Duodenal mucosa (tissue), 2 donors: ENCODE measurements at regions not wholly inside any gene's neighbourhood (a gene's known extent, or its start where the extent isn't known, plus 50 kb on each side); places are given as distances from the start of the nearest gene placed in this dataset.

Experiments used
- H3K27ac ChIP-seq: one replicate; pipeline ENCODE4 v1.7.0; 2013; ENCODE audit warnings: low read depth, low read length
- H3K27me3 ChIP-seq, 2 donors: one replicate each; pipeline ENCODE4 v1.7.0; 2013; ENCODE audit warnings: low read length in 2 of 2, control low read depth in 1 of 2; ENCODE audit not compliant: insufficient read depth in 2 of 2, control insufficient read depth in 1 of 2
- H3K36me3 ChIP-seq, 2 donors: one replicate each; pipeline ENCODE4 v1.7.0; 2013; ENCODE audit warnings: low read length in 2 of 2, control low read depth in 1 of 2; ENCODE audit not compliant: insufficient read depth in 2 of 2, control insufficient read depth in 1 of 2
- H3K4me1 ChIP-seq, 2 donors: one replicate each; pipeline ENCODE4 v1.7.0; 2013; ENCODE audit warnings: low read length in 2 of 2, control low read depth in 1 of 2; ENCODE audit not compliant: insufficient read depth in 2 of 2, control insufficient read depth in 1 of 2
- H3K4me3 ChIP-seq, 2 donors: one replicate each; pipeline ENCODE4 v1.7.0; 2013; ENCODE audit warnings: low read length in 2 of 2, low read depth in 1 of 2
- H3K9ac ChIP-seq, 2 donors: one replicate each; pipeline ENCODE4 v1.7.0; 2013; ENCODE audit warnings: low read length in 2 of 2, low read depth in 1 of 2
- H3K9me3 ChIP-seq, 2 donors: one replicate each; pipeline ENCODE4 v1.7.0; 2013; ENCODE audit warnings: low read length in 2 of 2, control low read depth in 1 of 2; ENCODE audit not compliant: control insufficient read depth in 1 of 2

GRCh38 chr9:6133346-6134063 lies 82.1 kb upstream of the IL33 start:
- Histone ChIP-seq H3K4me1 (no peaks in the 10 kb centered on the region), H3K27me3 (no peaks in the 10 kb centered on the region), H3K27ac (no peak overlapping the region), H3K36me3 (no peaks in the 10 kb centered on the region), H3K9ac (no peak overlapping the region), H3K9me3 (no peaks in the 10 kb centered on the region), H3K4me3 (no peak overlapping the region)

GRCh38 chr9:6132650-6133049 lies 83.0 kb upstream of the IL33 start:
- Histone ChIP-seq H3K9me3 (no peaks in the 10 kb centered on the region), H3K27me3 (no peaks in the 10 kb centered on the region), H3K9ac (no peak overlapping the region), H3K27ac (no peak overlapping the region), H3K4me3 (no peak overlapping the region), H3K36me3 (no peaks in the 10 kb centered on the region), H3K4me1 (no peaks in the 10 kb centered on the region)

GRCh38 chr9:6128030-6128429 lies 87.6 kb upstream of the IL33 start:
- Histone ChIP-seq H3K36me3 (no peaks in the 10 kb centered on the region), H3K4me1 (no peaks in the 10 kb centered on the region), H3K4me3 (no peak overlapping the region), H3K27me3 (no peaks in the 10 kb centered on the region), H3K9me3 (no peaks in the 10 kb centered on the region), H3K9ac (no peak overlapping the region), H3K27ac (no peak overlapping the region)

DNA sequence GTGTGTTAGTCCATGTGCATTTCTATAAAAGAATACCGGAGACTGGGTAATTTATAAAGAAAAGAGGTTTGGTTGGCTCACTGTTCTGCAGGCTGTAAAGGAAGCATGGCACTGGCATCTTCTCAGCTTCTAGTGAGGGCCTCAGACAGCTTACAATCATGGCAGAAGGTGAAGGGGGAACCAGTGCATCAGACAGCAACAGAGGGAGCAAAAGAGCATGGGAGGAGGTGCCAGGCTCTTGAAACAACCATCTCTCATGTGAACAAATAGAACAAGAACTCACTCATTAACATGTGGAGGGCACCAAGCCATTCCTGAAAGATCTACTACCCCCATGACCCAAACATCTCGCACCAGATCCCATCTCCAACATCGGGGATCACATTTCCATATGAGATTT lies 89.2 kb upstream of the IL33 start:
- H3K27me3 ChIP-seq = no peaks in the 10 kb centered on the region

GRCh38 chr9:6123416-6123815 lies 92.2 kb upstream of the IL33 start:
- H3K9ac ChIP-seq = no peak overlapping the region
- no peak overlapping the region for H3K27ac ChIP-seq
- no peak overlapping the region for H3K4me3 ChIP-seq
- H3K27me3 ChIP-seq = no peaks in the 10 kb centered on the region
- H3K36me3 ChIP-seq = no peaks in the 10 kb centered on the region
- H3K9me3 ChIP-seq = no peaks in the 10 kb centered on the region
- H3K4me1 ChIP-seq = no peaks in the 10 kb centered on the region

More for the DNA sequence above, 89.2 kb upstream of the IL33 start:
- Histone ChIP-seq H3K9me3 (no peaks in the 10 kb centered on the region), H3K4me1 (no peaks in the 10 kb centered on the region), H3K4me3 (no peak overlapping the region), H3K9ac (no peak overlapping the region), H3K36me3 (no peaks in the 10 kb centered on the region), H3K27ac (no peak overlapping the region)

DNA sequence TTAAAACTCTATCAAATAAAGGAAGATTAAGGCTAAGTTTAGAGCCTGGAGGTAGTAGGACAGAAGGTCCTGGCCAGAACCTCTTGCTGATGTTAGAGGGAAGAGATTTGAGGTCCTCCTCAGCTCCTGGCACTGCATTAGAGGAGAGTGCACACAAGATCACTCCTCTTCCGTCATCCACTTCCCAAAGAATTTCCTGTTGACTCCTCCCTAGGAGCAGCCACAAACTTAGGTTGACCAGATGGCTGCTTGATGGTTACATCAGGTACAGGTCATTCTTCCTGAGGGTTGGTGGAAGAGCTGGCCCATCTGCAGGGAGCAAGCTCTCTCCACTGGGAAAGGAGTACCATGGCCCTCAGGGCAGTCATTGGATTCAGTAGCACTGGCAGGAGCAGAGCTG lies 93.9 kb upstream of the IL33 start:
- no peaks in the 10 kb centered on the region for H3K27me3 ChIP-seq
- H3K27ac ChIP-seq = no peak overlapping the region
- H3K4me1 ChIP-seq = no peaks in the 10 kb centered on the region
- no peaks in the 10 kb centered on the region for H3K9me3 ChIP-seq
- no peak overlapping the region for H3K4me3 ChIP-seq
- no peaks in the 10 kb centered on the region for H3K36me3 ChIP-seq
- H3K9ac ChIP-seq = no peak overlapping the region

- H3K27ac ChIP-seq = no peak overlapping the region
- H3K9me3 ChIP-seq = no peaks in the 10 kb centered on the region
- no peak overlapping the region for H3K9ac ChIP-seq
- H3K4me1 ChIP-seq = no peaks in the 10 kb centered on the region
- H3K27me3 ChIP-seq = no peaks in the 10 kb centered on the region
- no peak overlapping the region for H3K4me3 ChIP-seq
- H3K36me3 ChIP-seq = no peaks in the 10 kb centered on the region
Measured at GRCh38 chr9:6114424-6114823, 99.0 kb upstream of the RANBP6 start.

DNA sequence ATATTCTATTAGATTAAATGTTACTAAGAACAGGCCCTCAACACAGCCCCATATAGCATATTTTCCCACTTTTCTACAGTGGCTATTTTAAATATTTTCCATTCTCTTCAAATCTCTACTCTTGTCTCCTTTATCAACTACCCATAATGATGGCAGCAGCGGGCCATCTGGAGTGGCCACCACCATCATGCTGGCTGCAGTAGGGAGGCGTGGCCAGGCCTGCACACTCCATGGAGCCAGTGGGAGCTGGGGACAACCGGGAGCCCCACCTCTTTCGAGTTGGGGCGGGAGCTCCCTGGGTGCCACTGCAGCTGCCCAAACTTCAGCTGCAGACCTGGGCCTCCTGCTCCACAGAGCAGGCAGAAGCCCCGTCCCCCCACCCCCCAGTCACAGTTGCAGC lies 98.4 kb upstream of the RANBP6 start:
- H3K27ac ChIP-seq = no peak overlapping the region
- no peak overlapping the region for H3K4me3 ChIP-seq
- H3K9ac ChIP-seq = no peak overlapping the region
- H3K36me3 ChIP-seq = no peaks in the 10 kb centered on the region
- H3K27me3 ChIP-seq = no peaks in the 10 kb centered on the region
- no peaks in the 10 kb centered on the region for H3K4me1 ChIP-seq
- H3K9me3 ChIP-seq = no peaks in the 10 kb centered on the region

- Histone ChIP-seq H3K27me3 (no peaks in the 10 kb centered on the region), H3K4me3 (no peak overlapping the region), H3K9ac (no peak overlapping the region), H3K4me1 (no peaks in the 10 kb centered on the region), H3K27ac (no peak overlapping the region), H3K36me3 (no peaks in the 10 kb centered on the region), H3K9me3 (no peaks in the 10 kb centered on the region)
Measured at GRCh38 chr9:6113312-6113711, 97.9 kb upstream of the RANBP6 start.

- Histone ChIP-seq H3K27me3 (no peaks in the 10 kb centered on the region), H3K4me1 (peaks cover 0 to 4% of the 10 kb centered on the region in 2 donors), H3K27ac (no peak overlapping the region), H3K4me3 (no peak overlapping the region), H3K36me3 (no peaks in the 10 kb centered on the region), H3K9me3 (no peaks in the 10 kb centered on the region), H3K9ac (no peak overlapping the region)
Measured at GRCh38 chr9:6109986-6110385, 94.6 kb upstream of the RANBP6 start.

DNA sequence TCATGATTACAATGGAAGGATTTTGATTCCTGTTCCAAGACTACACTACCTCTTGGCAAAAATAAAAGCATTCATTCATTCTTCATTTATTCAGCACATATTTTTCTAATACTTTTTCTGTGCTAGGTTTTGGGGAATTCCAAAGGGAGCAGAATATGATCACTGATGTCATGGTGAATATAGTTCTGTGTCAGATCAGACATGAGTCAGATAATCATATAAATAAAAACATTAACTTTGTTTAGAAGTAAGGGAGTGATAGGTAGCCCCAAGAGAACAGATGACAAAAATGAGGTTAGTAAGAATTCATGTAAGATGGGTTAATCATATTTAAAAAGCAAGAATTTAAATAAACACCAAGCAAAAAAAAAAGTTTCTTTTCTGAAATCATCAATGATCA lies 94.1 kb upstream of the RANBP6 start:
- Histone ChIP-seq H3K4me1 (peaks cover 0 to 4% of the 10 kb centered on the region in 2 donors), H3K27me3 (no peaks in the 10 kb centered on the region), H3K9ac (no peak overlapping the region), H3K27ac (no peak overlapping the region), H3K4me3 (no peak overlapping the region), H3K36me3 (no peaks in the 10 kb centered on the region), H3K9me3 (no peaks in the 10 kb centered on the region)
